Endothelial cell (in vitro differentiated cells): ENCODE measurements at regions not wholly inside any gene's neighbourhood (a gene's known extent, or its start where the extent isn't known, plus 50 kb on each side); places are given as distances from the start of the nearest gene placed in this dataset.

Source experiments
- DNase-seq: peaks from one replicate; pipeline ENCODE4 v3.0.0; 2021; ENCODE audit warnings: low spot score
- H3K27ac Mint-ChIP-seq: one replicate; pipeline ENCODE4 v1.8.0; 2021; ENCODE audit warnings: mixed read lengths, inconsistent platforms; ENCODE audit not compliant: unreplicated experiment
- H3K27me3 Mint-ChIP-seq: one replicate; pipeline ENCODE4 v1.8.0; 2021; ENCODE audit warnings: mild to moderate bottlenecking, moderate library complexity, mixed read lengths, inconsistent platforms; ENCODE audit not compliant: unreplicated experiment
- H3K36me3 Mint-ChIP-seq: one replicate; pipeline ENCODE4 v1.8.0; 2021; ENCODE audit warnings: mild to moderate bottlenecking, low read depth, mixed read lengths, inconsistent platforms; ENCODE audit not compliant: unreplicated experiment
- H3K4me1 Mint-ChIP-seq: one replicate; pipeline ENCODE4 v1.8.0; 2021; ENCODE audit warnings: mild to moderate bottlenecking, mixed read lengths, inconsistent platforms; ENCODE audit not compliant: unreplicated experiment
- H3K4me3 Mint-ChIP-seq: one replicate; pipeline ENCODE4 v1.8.0; 2021; ENCODE audit warnings: mild to moderate bottlenecking, mixed read lengths, inconsistent platforms; ENCODE audit not compliant: unreplicated experiment
- H3K9me3 Mint-ChIP-seq: one replicate; pipeline ENCODE4 v1.8.0; 2021; ENCODE audit warnings: mixed read lengths, inconsistent platforms; ENCODE audit not compliant: unreplicated experiment
- CTCF ChIP-seq: fragments of 200-600 bp; sonication (generic); IDR thresholded peaks from one replicate; pipeline ENCODE4 v1.5.0; 2021; ENCODE audit warnings: antibody characterized with exemption; ENCODE audit not compliant: unreplicated experiment

- H3K4me3 Mint-ChIP-seq, result no peak overlapping the region
- H3K4me1 Mint-ChIP-seq, result no peaks in the 10 kb centered on the region
- H3K27ac Mint-ChIP-seq, result no peak overlapping the region
Measured at GRCh38 chr7:148472406-148472805, 118.2 kb upstream of the C7orf33 start.

GRCh38 chr7:148473703-148474480 lies 116.7 kb upstream of the C7orf33 start:
- Mint-ChIP-seq H3K4me1 (peaks cover 4% of the 10 kb centered on the region), H3K4me3 (no peak overlapping the region)

More at GRCh38 chr7:148472406-148472805, 118.2 kb upstream of the C7orf33 start:
- DNase-seq, result no peak
- no peak for TF ChIP-seq CTCF
- Mint-ChIP-seq H3K36me3 (no peaks in the 10 kb centered on the region), H3K9me3 (no peaks in the 10 kb centered on the region), H3K27me3 (peaks cover 1% of the 10 kb centered on the region)

GRCh38 chr7:148474481-148475025 lies 116.0 kb upstream of the C7orf33 start:
- no peak for TF ChIP-seq CTCF
- no peaks in the 10 kb centered on the region for H3K36me3 Mint-ChIP-seq
- no peak overlapping the region for H3K27ac Mint-ChIP-seq
- peaks cover 6% of the 10 kb centered on the region for H3K4me1 Mint-ChIP-seq
- H3K9me3 Mint-ChIP-seq, result no peaks in the 10 kb centered on the region
- H3K27me3 Mint-ChIP-seq, result peaks cover 1% of the 10 kb centered on the region
- no peak overlapping the region for H3K4me3 Mint-ChIP-seq
- no peak for DNase-seq

More at GRCh38 chr7:148473703-148474480, 116.7 kb upstream of the C7orf33 start:
- Mint-ChIP-seq H3K27ac (no peak overlapping the region), H3K36me3 (no peaks in the 10 kb centered on the region), H3K27me3 (peaks cover 1% of the 10 kb centered on the region), H3K9me3 (no peaks in the 10 kb centered on the region)
- no peak for DNase-seq
- TF ChIP-seq CTCF, result no peak

- no peak for TF ChIP-seq CTCF
- peaks cover 1% of the 10 kb centered on the region for H3K27me3 Mint-ChIP-seq
- DNase-seq, result no peak
- no peaks in the 10 kb centered on the region for H3K36me3 Mint-ChIP-seq
- H3K27ac Mint-ChIP-seq, result no peak overlapping the region
- peaks cover 6% of the 10 kb centered on the region for H3K4me1 Mint-ChIP-seq
- H3K9me3 Mint-ChIP-seq, result no peaks in the 10 kb centered on the region
- H3K4me3 Mint-ChIP-seq, result no peak overlapping the region
Measured at GRCh38 chr7:148478551-148478950, 112.0 kb upstream of the C7orf33 start.

GRCh38 chr7:148480479-148481146 lies 110.0 kb upstream of the C7orf33 start:
- Mint-ChIP-seq H3K27me3 (no peaks in the 10 kb centered on the region), H3K4me1 (peaks cover 6% of the 10 kb centered on the region), H3K4me3 (no peak overlapping the region), H3K27ac (no peak overlapping the region), H3K9me3 (no peaks in the 10 kb centered on the region), H3K36me3 (no peaks in the 10 kb centered on the region)
- DNase-seq, result no peak
- TF ChIP-seq CTCF, result no peak
